HG02852 (cell line): ENCODE measurements at regions not wholly inside any gene's neighbourhood (a gene's known extent, or its start where the extent isn't known, plus 50 kb on each side); places are given as distances from the start of the nearest gene placed in this dataset.

Source experiments
- ATAC-seq: cut with Tn5 transposase; IDR thresholded peaks from one replicate; pipeline ENCODE4 v1.9.1; 2021; ENCODE audit warnings: mild to moderate bottlenecking, moderate library complexity; ENCODE audit not compliant: unreplicated experiment

GRCh38 chr2:47239119-47239969 lies 63.0 kb upstream of the CALM2 start:
- no peak for ATAC-seq

- no peak for ATAC-seq
These were observed 62.3 kb upstream of the CALM2 start for GRCh38 chr2:47238638-47239037.

GRCh38 chr2:47237375-47238334 lies 61.3 kb upstream of the CALM2 start:
- ATAC-seq, result no peak

- ATAC-seq, result no peak
These were observed 60.3 kb upstream of the CALM2 start for GRCh38 chr2:47236503-47237215.

GRCh38 chr2:47235132-47235531 lies 58.8 kb upstream of the CALM2 start:
- no peak for ATAC-seq

- no peak for ATAC-seq
These were observed 58.1 kb upstream of the CALM2 start for GRCh38 chr2:47234456-47234855.

DNA sequence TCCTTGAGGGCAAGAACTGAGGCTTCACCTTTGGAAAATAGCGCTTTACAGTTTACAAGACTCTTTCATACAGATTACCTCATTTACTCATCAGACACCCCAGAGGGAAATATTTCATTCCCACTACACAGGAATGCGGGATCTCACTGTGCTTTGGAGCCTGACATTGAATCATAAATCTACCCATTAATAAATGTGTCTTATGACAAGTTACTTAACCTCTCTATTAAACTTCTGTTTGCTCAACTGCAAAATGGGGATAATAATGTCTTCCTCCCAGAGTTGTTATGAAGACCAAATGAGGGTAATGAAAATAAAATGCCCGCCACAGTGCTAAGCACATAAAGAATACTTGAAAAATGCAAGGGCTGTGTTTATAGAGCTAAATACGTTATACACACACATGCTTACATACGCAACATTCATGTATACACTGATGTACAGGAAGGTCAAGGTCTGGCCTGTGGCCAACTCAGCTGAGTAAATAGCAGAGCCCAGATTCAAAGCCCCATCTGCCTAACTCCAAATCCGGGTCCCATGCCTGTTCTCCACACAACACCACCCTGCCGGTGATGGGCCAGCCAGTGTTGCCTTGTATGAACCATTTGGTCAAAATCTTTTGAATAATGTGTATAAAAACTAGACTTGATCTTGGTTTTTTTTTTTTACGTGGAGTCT lies 56.6 kb upstream of the CALM2 start:
- no peak for ATAC-seq

- ATAC-seq, result no peak
These were observed 54.1 kb upstream of the CALM2 start for GRCh38 chr2:47230418-47230817.

DNA sequence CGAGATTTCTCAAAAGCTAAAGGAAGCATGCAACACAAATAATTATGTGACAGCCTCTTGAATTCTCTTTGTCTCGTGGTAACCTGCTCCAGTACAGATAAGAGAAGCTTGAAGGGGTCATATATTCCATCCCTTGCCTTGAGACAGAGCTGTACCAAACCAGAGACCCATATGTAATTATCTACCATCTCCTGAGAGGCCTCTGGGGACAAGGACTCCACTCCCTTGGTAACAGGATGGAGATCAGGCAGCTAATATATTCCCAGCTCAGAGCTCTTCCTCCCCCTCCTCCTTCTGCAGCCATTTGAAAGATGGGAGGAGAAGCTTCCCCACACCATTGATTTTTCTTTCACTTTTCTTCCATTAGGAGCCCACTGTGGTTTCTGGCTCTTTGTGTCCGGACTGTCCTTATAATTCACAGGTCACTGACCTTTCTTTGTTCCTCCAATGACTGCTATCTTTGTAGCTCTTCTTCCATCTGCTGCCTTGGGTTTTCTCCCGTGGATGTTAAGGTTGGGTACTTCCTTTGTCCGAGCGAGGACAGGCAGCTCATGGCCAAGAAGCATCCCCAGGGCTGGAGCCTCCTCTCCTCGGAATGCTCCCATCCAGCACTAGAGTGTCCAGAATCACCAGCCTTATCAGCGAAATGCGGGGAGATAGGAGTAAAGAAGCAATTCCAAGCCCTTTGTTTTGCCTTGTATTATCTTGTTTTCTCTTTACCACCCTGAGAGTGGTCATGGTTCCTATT lies 51.4 kb upstream of the CALM2 start:
- ATAC-seq, result no peak

GRCh38 chr2:47226923-47227220 lies 50.6 kb upstream of the CALM2 start:
- no peak for ATAC-seq

GRCh38 chr2:47226132-47226922 lies 50.0 kb upstream of the CALM2 start:
- ATAC-seq, result no peak
